ENCODE measurements at regions not wholly inside any gene's neighbourhood (a gene's known extent, or its start where the extent isn't known, plus 50 kb on each side); places are given as distances from the start of the nearest gene placed in this dataset.
A peak's percentile ranks its signal among the peaks of the same experiment; 100 is the strongest.

GRCh38 chr3:137926991-137927390 lies 83.0 kb upstream of the CLDN18 start:
- H3K9me3 Mint-ChIP-seq, result peaks cover 4% of the 10 kb centered on the region in 2 donors
- peaks cover 0 to 4% of the 10 kb centered on the region in 2 donors for H3K27me3 Mint-ChIP-seq
- no peak for DNase-seq
- no peak for ATAC-seq (replicated peaks)
- H3K27ac Mint-ChIP-seq, result no peak overlapping the region
- H3K4me1 Mint-ChIP-seq, result no peaks in the 10 kb centered on the region
- no peaks in the 10 kb centered on the region for H3K36me3 Mint-ChIP-seq
- H3K4me3 Mint-ChIP-seq, result no peak overlapping the region

DNA sequence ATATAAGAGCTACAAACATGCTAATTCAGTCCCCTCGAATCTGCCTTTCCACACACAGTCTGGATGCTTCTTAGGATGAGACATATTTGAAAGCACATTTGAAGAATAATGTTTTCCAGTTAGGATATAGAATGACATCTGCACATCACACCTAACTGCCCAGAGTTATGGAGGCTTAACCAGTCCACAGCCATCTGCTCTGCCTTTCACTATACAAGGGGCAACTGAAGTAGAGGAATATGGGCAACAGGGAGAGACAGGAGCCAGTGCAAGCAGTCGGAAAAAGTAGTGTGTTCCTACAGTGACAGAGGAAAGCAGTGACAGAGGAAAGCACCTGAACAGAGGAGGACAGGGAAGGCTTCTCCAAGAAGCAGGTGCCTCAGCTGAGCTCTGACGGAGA lies 79.0 kb upstream of the CLDN18 start:
- Mint-ChIP-seq H3K27ac (no peak overlapping the region), H3K36me3 (no peaks in the 10 kb centered on the region), H3K4me3 (no peak overlapping the region), H3K27me3 (peaks cover 0 to 4% of the 10 kb centered on the region in 2 donors), H3K4me1 (no peaks in the 10 kb centered on the region), H3K9me3 (peaks cover 4 to 7% of the 10 kb centered on the region in 2 donors)
- DNase-seq, result no peak
- no peak for ATAC-seq (replicated peaks)

DNA sequence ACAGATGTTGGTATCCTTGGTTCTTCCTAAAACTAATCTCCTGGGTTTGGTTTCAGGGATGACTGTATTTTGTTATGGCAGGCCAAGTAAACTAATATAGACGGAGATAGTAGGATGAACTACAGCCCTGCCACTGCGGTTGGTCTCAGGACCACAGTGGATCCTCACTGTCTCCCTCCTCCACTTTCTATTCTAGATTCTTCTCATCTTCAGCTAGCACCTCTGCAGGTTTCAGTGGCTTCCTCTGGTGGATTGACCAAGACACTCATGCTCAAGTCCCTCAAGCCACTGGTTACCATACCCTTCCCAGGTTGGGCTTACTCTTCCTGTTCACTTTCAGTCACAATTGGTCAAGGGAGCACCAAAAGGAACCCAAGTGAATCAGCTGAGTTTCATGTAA lies 71.1 kb upstream of the CLDN18 start:
- Mint-ChIP-seq H3K4me1 (no peaks in the 10 kb centered on the region), H3K27ac (no peak overlapping the region), H3K36me3 (no peaks in the 10 kb centered on the region), H3K27me3 (no peaks in the 10 kb centered on the region), H3K9me3 (peaks cover 0 to 2% of the 10 kb centered on the region in 2 donors), H3K4me3 (no peak overlapping the region)
- no peak for DNase-seq
- ATAC-seq (replicated peaks), result no peak

- no peaks in the 10 kb centered on the region for H3K36me3 Mint-ChIP-seq
- H3K27me3 Mint-ChIP-seq, result peaks cover 5 to 8% of the 10 kb centered on the region in 2 donors
- H3K4me3 Mint-ChIP-seq, result no peak overlapping the region
- ATAC-seq (replicated peaks), result no peak
- H3K9me3 Mint-ChIP-seq, result no peaks in the 10 kb centered on the region
- peaks cover 0 to 5% of the 10 kb centered on the region in 2 donors for H3K4me1 Mint-ChIP-seq
- no peak for DNase-seq
- H3K27ac Mint-ChIP-seq, result no peak overlapping the region
These were observed 65.4 kb upstream of the CLDN18 start for GRCh38 chr3:137944593-137944992.

DNA sequence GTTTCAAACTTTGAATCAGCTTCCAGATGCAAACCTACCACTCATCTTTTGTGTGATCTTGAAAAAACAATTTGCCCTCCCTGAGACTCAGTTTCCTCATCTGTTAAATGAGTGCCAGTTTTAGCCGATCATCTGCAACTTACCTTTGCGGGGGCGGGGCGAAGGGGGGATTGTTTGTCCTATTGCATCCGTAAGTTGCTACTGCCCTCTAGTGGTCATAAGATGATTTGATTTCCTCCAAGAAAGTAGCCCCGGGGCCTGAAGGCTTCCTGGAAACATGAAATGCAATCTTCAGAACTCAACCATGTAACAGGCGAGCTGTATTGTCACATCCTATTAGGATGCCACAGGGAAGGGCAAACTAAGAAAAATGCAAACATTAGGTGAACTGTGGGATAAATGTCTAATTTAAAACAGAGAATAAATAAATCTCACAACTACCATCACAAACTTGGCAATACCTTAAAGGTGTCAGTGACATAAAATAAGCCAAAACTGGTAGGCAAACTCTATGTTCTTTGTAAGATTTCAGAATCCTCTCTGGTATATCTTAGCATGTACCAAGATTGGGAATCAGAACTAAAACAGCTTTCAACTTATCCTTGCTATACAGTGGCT lies 63.5 kb upstream of the CLDN18 start:
- no peaks in the 10 kb centered on the region for H3K9me3 Mint-ChIP-seq
- peaks cover 0 to 5% of the 10 kb centered on the region in 2 donors for H3K4me1 Mint-ChIP-seq
- peaks cover 5 to 8% of the 10 kb centered on the region in 2 donors for H3K27me3 Mint-ChIP-seq
- ATAC-seq (replicated peaks), result peak; percentile 68 to 72
- no peak overlapping the region for H3K4me3 Mint-ChIP-seq
- H3K36me3 Mint-ChIP-seq, result no peaks in the 10 kb centered on the region
- DNase-seq, result peak; percentile 9
- H3K27ac Mint-ChIP-seq, result no peak overlapping the region

- no peak overlapping the region for H3K27ac Mint-ChIP-seq
- H3K4me1 Mint-ChIP-seq, result peaks cover 0 to 5% of the 10 kb centered on the region in 2 donors
- H3K36me3 Mint-ChIP-seq, result no peaks in the 10 kb centered on the region
- ATAC-seq (replicated peaks) (no peak), DNase-seq (no peak)
- H3K27me3 Mint-ChIP-seq, result peaks cover 5 to 8% of the 10 kb centered on the region in 2 donors
- H3K4me3 Mint-ChIP-seq, result no peak overlapping the region
- peaks cover 0 to 3% of the 10 kb centered on the region in 2 donors for H3K9me3 Mint-ChIP-seq
These were observed 62.8 kb upstream of the CLDN18 start for GRCh38 chr3:137947117-137947516.

- Mint-ChIP-seq H3K27me3 (peaks cover 5 to 8% of the 10 kb centered on the region in 2 donors), H3K4me3 (no peak overlapping the region), H3K9me3 (peaks cover 0 to 3% of the 10 kb centered on the region in 2 donors), H3K4me1 (peaks cover 0 to 5% of the 10 kb centered on the region in 2 donors), H3K36me3 (no peaks in the 10 kb centered on the region), H3K27ac (no peak overlapping the region)
- ATAC-seq (replicated peaks) (no peak), DNase-seq (no peak)
These were observed 61.4 kb upstream of the CLDN18 start for GRCh38 chr3:137948400-137949072.

DNA sequence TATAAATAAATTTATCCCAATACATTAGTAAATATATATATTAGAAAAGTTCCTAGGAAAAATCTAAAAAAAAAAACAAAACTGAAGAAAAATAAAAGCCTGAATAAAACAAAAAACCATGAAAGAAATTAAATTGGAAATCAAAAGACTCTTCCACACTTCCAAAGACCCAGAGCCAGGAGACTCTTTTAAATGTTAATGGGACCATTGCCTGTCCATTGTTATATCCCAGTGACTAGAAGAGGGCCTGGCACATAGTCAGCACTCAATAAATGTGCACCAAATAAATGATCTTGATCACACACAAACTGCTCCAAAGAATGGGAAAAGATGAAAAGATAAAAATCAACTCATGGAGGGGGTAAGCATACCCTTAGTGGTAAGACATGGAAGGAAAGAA lies 51.3 kb upstream of the CLDN18 start:
- Mint-ChIP-seq H3K4me1 (no peaks in the 10 kb centered on the region), H3K27ac (no peak overlapping the region), H3K9me3 (peaks cover 8 to 10% of the 10 kb centered on the region in 2 donors), H3K4me3 (no peak overlapping the region), H3K36me3 (no peaks in the 10 kb centered on the region), H3K27me3 (peaks cover 10 to 11% of the 10 kb centered on the region in 2 donors)
- no peak for DNase-seq
- ATAC-seq (replicated peaks), result no peak
